ENCODE measurements at regions not wholly inside any gene's neighbourhood (a gene's known extent, or its start where the extent isn't known, plus 50 kb on each side); places are given as distances from the start of the nearest gene placed in this dataset.
"Not testable (repeated sequence)": the region's sequence is repeated elsewhere in the genome, so short reads cannot be mapped to it uniquely, and the experiment has no call there.

- not testable (repeated sequence) for DNase-seq
Measured at GRCh38 chr3:107470496-107470895, 52.3 kb upstream of the BBX start.

Measured in NCI-H226 (cell line).